GM19395 (cell line): ENCODE measurements at regions not wholly inside any gene's neighbourhood (a gene's known extent, or its start where the extent isn't known, plus 50 kb on each side); places are given as distances from the start of the nearest gene placed in this dataset.

Experiments
- ATAC-seq: cut with Tn5 transposase; IDR thresholded peaks from one replicate; pipeline ENCODE4 v1.9.1; 2021; ENCODE audit warnings: mild to moderate bottlenecking, moderate library complexity; ENCODE audit not compliant: unreplicated experiment

DNA sequence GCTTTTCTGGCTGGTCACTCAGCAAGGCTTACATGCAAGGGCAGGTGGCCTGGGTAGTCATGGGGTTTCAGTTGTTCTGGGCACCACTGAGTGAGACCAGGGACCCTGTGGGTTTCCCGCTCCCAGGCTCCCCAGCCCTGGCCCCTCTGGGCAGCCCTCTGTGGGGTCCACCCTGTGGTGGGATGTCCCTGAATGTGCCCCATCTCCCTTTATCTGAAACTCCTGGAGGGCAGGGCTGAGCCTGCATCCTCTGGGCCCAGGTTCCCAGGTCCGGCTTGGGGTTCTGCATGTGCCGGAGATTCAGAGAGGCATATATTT, 1041.0 kb downstream of the BRD1 start:
- ATAC-seq: no peak

DNA sequence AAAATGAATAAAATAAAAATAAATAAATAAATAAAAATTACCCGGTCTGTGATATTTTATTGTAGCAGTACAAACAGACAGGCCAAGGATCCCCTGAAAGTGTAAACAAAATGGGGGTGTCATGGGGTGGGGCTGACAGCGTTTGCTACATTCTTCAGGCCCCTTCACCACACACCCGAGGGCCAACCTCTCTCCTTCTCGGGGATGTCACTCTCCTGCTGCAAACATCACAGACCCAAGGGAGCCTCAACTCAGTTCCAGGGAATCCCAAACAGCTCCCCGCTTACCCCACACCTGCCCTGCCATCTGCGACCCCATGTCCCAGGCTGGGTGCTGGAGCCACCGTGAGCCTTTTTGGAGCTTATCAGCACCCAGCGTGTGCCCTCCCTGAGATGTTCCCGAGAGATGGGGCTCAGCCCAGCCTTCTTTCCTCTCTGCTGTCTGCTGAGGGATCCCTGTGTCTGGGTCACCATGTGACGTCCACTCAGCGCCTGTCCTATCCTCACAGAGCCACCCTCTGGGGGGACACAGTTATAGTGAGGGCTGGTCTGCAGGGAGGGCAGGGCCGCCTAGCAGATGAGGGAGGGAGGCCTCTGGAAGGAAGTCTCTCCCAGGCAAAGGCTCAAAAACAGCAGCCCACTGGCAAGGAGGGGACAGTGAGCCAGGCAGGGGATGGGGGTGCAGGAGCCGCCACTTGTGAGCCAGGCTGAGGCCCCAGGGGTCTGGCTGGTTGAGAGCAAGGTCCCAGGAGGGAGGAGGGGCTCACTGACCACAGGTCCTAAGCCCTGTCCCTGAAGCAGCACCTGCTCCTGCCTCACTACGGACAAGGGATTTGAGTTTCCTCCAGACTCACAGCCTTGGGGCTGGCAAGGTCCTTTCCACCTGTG, 1041.6 kb downstream of the BRD1 start:
- ATAC-seq: no peak

DNA sequence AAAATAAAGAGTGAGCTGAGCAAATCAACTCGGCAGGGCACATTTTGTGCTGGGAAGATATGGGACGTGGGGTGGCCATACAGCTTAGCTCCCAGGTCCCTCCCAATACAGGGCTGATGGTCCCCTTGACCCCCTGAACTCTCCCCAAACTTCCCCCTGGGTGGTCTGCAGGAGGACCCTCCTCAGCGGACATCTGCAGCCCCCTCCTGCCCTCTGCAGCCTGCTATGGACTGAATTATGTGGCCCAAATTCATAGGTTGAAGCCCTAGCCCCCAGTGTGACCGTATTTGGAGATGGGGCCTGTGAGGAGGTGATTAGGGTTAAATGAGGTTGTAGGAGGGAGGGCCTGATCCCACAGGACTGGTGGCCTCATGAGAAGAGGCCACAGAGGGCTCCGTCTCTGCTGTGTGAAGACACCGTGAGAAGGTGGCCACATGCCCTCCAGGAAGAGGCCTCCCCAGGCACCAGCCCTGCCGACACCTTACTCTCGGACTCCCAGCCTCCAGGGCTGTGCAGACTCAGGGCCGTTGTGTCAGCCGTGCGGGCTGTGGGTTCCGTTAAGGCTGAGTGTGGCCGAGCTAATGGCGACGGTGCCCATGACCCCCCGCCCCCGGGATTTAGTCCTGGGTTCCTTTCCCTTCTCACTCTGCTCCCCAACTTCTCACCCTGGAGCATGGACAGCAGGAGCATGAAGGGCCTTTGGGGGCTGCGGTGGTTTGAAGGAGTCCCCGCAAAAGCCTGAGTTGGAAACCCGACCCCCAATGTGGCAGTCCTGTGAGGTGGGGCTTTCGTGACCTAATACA, 1042.8 kb downstream of the BRD1 start:
- no peak for ATAC-seq

DNA sequence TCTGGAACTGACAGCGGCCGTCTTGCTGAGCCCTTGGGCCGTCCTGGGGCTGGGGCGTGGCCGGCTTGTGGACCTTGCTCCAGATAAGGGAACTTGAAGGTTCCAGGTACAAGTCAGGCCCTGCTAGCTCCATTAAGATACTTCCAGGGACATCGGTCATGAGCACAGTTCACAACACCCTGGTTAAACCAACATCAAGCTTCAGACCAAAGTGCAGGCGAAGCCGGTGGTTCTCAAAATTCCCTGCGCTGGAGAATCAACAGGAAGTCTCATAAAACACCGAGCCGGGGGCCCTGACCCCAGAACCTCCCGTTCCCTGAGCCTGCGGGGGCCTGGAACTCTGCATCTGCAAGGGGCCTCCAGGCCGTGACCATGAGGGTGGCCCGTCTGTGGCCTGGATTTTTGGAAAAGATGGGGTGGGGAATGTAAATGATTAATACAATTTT, 1043.8 kb downstream of the BRD1 start:
- no peak for ATAC-seq

DNA sequence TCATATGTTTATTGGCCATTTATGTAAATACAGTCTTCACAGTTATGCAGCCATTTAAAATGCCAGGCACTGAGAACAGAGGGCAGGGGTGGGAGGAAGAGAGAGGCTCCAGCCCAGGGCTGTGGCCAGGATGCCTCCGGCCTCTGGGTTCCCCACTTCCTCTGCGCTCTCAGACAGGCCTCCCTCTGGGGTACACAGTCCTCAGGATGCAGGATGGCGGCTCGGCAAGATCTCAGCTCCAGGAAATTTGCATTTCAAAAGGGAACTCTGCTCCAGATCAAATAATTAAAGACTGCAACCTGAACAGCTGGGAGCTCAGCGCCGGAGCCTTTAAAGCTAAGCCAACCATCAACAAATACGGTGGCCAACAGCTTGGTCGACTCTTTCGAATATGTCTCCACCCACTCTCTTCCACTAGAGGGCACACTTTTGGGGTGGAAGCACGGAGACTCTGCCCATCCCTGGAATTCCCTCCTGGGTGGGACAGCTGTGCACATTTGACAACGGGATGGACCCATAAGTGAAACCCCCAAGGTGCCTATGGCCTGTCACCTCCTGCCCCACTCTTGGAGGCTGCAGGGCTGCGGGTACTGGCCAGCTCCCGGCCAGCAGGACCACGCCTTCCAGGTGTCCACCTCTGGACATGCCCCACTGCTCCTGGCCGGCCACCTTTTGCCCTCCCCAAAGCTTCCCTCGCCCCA, 1044.7 kb downstream of the BRD1 start:
- no peak for ATAC-seq

DNA sequence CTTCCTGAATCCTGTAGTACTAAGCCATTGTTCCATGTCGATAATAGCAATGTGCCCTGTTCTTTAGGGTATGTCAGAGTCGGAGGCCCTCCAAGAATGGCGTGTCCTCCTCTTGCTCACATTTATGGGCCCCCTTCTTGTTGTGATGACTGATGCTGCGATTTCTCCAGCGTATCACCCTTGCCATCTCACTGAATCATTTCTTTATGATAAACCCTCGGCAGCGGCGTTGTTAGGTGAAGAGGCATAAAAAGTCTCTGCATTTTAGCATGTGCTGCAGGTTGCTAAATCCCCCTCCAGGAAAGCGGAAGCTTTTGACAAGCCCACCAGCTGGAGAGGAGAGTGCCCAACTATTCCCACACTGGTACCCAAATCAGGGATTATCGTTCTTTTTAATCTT, 1045.3 kb downstream of the BRD1 start:
- no peak for ATAC-seq

DNA sequence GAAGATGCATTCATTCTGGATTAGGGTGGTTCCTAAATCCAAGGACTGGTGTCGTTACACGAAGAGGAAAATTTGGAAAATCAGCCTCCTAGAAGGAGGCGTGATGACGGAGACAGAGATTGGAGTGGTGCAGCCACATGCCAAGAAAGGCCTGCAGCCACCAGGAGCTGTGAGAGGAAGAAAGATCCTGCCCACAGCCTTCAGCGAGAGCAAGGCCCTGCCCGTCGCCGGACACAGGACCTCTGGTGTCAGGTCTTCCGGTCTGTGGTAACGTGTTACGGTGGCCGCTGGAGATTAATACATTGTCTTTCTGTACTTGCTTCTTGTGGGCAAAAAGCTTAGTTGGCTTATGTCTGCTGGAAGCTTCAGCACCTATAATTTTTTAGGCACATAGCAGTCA, 1045.8 kb downstream of the BRD1 start:
- ATAC-seq: no peak

DNA sequence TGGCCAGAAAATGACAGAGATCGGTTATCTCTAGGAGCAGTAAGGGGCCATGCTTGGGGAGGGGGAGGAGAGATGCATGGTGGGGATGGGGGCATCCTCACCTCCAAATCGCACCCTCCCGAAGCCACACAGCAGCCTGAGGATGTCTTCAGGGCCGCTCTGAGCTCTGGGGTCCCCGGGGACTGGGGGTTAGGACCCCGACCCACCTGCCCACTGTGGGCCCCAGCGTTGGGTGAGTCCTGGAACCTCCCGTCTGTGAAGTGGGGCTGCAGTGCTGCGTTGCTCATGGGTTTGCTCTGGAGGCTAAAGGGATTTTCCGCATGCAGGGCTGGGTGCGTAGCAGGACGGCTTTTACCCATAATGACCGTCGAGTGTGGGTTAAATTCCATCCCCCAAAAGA, 1046.3 kb downstream of the BRD1 start:
- ATAC-seq: no peak

DNA sequence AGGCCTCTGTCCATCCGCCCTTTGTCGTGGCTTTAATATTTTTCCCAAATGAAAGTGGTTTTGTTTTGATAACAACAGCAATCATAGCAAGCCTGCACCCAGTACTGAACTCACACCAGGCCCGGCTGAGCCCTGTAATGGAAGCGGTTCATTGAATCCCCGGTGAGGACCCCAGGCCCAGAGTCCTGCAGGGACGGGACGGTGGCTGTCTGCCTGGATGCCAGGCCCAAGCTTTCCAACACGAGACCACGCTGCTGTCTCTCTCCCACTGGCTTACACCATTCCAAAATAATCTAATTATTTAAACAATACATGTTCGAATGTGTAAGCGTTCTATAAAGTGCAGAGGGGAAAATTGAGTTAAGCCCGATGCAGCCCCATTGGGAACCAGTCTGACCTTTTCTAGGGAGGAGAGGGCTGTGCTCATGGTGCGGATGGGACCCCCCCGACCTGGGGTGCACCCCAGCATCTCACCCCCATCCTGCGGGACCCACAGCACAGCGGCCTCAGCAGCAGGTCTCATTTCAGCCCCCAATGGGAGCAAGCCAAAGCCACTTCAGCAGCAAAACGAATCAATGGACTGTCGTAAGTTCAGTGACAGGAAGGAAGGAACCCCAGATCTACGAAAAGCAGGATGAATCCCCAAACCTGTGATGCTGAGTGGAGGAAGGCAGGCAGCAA, 1046.9 kb downstream of the BRD1 start:
- no peak for ATAC-seq

DNA sequence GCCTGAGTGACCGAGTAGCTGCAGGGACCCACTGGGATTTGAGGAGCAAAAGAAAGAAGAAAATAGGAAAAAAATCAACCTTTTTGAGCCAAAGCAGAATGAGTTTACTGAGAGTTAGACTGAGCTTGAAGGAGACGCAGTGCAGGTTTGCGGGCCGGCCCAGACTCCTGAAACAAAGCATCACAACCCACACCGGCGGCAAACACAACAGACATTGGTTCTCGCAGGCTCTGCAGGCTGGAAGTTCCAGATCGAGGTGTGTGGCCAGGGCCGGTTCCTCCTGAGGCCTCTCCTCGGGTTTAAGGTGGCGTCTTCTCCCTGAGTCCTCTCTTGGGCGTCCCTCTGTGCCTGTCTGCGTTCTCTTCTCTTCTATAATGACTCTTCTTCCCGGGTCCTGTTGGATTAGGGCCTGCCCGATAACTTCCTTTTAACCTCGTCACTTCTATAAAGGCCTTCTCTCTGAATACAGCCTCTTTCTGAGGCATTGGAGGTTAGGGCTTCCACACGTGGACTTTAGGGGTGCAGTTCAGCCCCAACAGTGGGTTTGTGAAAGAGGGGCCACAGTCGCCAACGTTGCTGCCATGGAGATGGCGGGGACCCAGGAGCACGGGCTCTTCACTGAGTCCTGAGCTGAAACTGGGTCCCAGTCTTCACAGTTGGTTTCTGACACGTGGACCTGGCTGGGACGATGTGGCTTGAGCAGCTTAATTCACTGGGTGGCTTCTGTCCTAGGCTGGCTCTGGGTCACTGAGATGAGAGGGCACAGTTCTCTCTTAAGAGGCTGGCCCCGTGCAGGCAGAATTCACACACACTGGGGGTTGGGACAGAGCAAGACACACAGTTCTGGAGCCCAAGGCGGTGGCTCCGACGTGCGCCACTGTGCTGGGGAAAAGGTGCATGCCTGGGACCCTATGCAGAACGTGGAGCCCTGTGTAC, 1047.7 kb downstream of the BRD1 start:
- ATAC-seq: no peak

DNA sequence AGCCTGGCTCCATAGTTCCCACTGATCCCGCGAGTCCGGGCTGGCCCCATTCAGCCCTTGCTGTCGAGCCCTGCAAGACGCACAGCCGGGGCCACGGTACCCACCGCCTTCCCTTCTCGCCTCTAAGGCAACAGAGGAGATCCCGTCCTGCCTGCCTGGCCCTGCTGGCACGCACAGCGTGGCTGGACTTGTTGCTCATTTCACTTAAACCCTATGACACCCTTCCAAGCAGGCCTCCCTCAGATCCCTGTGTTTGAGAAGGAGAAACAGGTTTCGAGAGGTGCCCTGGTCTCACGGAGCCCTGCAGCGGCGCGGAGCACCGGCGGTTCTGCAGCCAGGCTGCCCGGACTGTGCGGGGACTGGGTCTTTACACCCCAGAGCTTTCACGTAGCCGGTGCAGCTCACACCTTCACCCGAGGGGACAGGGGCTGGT, 1048.4 kb downstream of the BRD1 start:
- ATAC-seq: no peak

DNA sequence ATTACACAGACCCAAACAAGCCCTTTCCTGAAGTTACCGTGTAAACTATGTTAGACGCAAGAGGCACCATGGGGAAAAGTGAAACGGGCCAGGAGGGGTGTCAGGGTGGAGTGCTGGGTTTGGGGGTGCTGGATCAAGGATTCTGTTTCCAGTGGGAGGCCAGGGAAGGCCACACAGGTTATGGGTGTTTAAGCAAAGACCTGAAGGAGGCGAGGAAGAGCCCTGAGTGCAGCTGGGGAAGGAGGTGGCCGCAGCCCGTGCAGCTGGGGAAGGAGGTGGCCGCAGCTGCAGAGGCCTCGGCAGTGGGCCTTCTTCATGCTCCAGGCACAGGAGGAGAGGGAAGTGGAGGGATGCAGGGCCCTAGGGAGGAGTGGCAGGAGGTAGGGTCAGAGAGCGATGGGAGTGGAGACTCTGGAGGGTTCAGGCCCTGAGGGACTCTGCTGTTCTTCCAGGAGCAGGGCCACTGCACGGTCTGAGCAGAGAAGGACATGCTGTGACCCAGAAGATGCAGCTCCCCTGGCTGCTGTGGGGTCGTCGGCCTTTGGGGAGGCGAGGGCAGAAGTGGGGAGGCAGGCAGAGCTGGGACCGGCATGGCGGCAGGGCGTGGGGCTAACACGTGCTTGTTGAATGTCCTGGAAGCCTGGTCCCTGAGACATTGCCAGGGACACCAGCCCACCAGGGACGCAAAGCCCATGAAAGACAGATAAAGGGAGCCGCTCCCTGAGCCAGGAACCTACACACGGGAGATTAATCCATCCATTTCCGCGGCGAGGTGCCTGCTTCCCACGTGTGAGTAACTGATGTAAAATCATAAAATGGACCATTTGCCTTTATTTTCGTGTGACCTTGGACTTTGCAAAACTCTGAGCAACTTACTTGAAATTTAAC, 1049.1 kb downstream of the BRD1 start:
- no peak for ATAC-seq

DNA sequence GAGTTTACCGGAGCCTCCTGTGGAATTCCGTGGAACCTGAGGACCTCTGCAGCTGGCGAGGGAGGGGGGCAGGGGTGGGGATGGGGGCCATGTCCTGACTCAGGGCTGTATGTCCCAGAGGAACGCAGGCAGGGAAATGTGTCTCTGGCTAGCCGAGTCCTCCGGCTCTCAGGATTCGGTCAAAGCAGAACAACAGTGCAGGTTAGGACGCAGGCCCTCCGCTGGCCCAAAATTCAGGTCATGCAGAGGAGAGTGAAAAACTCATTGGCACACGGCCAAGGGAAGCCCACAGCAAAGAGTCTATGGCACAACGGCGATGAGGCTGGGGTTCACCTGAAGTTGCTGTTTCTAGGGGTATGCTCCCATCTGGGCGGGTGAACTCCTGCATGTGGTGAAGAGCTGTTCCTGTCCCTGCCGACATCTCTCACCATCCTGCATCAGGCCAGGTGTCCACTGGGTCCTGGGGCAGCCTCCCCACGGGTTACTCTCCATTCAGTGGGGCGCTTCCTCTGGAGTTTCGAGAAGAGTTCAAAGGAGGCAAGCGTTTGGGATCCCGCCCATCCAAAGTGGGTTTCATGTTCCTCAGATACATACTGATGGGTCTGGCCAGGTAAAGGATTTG, 1055.3 kb downstream of the BRD1 start:
- no peak for ATAC-seq

DNA sequence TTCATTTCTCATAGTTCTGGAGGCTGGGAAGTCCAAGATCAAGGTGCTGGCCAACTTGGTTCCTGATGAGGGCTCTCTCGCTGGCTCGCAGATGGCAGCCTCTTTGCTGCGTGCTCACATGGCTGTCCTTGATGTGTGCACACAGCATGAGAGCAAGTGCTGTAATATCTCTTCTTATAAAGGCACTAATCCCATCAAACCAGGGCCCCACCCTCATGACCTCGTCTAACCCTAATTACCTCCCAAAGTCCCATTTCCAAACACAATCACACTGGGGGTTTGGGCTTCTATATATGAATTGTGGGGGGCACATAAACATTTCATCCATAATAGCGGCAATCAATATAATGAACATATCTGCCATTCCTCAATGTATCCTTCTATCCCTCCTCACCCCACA, 1062.1 kb downstream of the BRD1 start:
- ATAC-seq: no peak

DNA sequence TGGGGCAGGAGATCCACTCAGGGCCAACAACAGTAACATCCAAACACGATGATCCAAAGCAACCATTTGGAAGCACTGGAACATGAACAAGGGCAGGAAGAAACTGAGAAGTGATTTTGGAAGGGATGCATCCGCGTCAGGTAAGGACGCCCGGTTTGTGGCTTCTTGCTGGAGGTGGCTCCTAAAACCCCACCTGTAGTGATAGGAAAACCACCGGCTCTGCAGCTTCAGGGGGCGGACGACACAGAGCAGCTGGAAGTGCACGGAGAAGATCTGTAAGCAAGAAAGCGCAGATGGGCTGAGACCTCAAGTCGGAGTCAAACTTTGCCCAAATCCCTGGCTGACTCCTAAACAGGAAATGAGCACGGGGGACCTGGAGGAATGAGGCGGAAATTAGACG, 1066.1 kb downstream of the BRD1 start:
- no peak for ATAC-seq

DNA sequence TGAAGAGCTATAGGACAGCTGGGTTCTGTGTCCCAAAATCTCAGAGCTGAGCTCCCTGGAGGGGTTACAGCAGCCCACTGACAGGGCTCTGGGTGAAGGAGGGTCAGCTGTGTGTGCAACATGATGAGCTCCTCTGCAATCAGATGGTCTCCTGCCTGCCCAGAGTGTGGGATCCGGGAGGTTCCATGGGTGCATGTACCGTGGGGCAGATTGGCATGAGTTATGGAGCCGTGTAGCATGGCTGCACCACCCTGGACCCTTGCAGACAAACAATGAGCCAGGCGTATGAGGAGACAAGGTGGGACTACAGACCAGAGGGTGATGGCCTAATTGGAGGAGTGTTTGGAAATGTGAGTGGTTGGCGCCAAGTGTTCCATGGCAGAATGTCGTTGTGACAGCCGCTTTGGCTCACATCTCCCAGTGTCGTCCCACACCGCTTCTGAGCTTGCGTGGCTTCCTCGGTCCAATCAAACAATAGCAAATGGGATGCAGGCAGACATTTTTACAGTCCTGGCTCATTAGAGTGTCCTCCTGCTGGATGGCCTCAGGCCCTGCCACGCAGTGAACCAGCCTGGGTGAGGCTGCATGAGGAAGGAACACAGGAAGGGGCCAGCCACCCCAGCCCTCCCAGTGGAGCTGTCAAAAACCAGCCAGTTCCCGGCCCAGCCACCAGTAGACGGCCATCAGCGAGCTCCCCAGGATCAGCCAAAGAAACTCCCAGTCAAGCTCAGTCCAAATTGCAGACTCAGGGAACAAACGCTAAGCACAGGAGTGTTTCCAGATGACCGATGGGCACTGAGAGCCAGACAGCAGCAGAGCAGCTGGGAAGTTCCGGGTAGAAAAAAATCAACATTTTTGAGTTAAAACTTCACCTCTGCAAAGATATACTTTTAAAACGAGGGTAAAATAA, 1066.9 kb downstream of the BRD1 start:
- no peak for ATAC-seq
